Suppressor macrophage treated with lipopolysaccharide for 1 hour (primary cell): ENCODE measurements at regions not wholly inside any gene's neighbourhood (a gene's known extent, or its start where the extent isn't known, plus 50 kb on each side); places are given as distances from the start of the nearest gene placed in this dataset.
A peak's percentile ranks its signal among the peaks of the same experiment; 100 is the strongest.

Source experiments
- DNase-seq, 3 donors: peaks; one replicate each; pipeline ENCODE4 v3.0.0-alpha.2; 2020 to 2022

DNA sequence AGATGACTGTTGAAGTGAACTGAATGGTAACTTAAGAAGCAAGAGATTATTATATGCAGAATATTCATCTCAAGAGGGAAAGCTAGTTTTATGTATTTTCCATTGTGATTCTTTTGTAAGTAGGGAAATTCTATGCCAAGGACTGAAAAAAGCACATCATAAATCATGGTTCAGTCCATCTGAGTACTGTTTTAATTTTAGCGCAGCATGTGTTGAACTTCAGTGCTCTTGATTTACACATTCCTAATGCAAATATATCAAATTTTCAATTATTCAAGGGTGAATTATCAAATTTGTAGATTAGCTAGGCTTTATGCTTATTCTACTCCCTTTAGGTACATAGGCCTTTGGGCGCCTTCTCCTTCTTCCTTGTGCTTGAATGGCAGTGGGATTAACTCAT lies 50.3 kb upstream of the TCF12 start:
- DNase-seq: no peak

DNA sequence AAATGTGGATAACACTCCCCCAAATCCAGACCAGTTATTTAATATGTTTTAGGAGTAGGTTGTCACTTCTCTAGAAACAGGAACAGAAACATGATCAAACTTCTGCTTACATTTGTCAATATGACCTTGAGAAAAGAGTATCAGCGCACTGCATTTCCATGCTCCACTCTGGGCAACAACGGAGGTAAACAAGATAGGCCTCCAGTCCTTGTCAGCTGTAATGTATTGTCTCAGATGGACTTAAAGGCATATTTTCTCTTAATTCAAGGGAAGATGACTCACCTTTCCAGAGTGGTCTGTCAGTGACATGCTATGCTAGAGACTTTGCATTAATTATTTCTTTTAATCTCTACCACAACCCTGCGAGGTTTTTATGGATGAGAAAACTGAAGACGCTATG lies 51.6 kb upstream of the TCF12 start:
- DNase-seq: peak in 1 of 3 donors; percentile 24

DNA sequence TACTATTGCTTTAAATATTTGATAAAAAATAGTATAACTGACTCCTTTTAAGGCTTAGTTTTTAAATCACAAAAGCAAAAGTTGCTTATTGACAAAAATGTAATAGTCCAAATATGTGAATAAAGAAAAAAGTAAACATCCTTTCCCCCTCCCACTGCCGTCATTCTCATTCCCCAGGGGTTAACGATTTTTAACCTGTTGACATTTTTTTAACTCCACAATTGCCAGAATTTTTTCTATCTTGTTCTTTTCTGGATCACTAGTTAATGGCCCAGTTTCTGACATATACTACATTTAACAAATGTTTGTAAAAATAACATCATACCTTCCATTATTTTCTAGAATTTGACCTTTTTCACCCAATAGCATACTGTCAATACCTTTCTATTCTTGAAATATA lies 60.6 kb upstream of the TCF12 start:
- no peak for DNase-seq

DNA sequence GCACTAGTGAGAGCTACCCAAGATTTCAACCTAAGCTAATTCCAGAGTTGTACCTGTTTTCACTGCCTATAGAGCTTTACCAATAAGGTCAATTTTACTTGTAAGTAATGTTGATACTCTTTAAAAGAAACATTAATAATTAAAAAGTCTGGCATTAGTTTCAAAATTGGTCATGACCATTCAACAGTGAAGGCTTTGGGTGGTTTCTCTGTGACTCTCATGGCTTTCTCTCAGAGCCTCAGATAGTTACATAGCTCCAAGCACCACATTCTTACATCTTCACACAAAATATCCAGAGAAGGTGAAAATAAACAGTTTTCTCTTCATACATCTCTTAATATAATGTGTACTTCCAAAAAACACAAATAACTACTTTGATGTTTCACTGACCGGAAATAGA lies 61.5 kb upstream of the TCF12 start:
- DNase-seq: no peak

DNA sequence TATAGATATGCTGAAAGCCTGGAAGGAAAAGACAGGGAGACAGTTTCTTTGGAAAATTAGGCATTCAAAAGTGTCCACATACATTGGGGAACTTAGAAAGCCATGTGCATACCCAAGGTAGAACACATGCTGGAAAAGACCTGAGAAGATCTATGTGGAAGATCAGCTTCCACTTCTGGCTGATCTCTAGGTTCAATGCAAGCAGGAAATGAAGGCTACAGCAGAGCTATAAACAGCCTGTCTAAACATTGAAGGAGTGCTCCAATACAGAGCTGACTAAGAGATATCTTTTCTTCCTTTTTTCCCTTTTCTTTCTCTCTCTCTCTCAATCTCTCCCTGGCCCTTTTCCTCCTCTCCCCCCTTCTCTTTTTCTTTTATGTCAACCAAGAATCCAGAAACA lies 73.6 kb upstream of the TCF12 start:
- DNase-seq: no peak

DNA sequence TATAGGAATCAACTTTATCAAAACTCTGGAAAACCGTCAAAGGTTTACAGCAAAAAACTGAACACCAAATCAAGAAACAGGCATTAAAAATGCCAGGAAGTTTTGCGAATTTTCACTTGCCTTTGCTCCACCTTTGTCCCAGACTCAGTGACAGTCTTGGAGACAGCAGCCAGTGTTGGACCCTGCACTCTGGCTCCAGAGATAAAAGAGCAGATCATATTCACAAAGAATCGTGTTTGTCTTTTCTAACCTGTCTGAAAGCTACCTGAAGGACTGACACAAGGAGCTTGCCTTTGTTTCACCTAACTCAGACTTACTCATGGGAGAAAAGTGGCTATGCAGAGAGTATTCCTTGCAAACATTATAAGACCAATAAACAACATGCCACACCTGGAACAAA lies 74.0 kb upstream of the TCF12 start:
- no peak for DNase-seq

DNA sequence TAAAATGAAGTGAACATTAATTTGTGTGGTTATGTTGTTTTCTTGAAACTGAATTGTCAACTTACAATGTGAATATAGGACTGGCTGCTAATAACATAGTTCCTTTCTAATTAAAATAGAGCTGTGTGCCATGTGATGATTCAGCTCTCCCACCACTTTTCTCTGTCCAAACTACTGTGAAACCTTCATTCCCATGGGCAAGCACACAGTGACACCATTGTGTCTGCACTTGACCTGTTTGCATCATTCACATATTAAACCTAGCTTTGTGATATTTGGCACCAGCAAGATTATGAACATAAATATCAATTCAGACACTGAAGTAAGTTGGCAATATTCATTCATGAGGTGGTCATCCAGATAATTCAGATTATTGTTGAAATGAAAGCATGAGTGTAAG lies 78.8 kb upstream of the TCF12 start:
- DNase-seq: no peak

DNA sequence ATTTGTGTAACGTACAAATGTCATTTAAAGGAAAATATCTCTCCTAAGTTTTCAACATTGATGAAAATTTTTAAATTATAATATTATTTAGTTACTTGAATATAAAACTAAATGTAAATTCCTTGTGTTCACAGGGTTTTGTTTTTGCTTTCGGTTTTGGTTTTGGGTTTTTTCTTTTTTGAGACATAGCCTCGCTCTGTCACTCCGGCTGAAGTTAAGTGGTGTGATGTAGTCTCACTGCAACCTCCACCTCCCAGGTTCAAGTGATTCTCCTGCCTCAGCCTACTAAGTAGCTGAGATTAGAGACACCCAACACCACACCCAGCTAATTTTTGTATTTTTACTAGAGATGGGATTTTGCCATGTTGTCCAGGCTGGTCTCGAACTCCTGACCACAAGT lies 79.3 kb upstream of the TCF12 start:
- no peak for DNase-seq

DNA sequence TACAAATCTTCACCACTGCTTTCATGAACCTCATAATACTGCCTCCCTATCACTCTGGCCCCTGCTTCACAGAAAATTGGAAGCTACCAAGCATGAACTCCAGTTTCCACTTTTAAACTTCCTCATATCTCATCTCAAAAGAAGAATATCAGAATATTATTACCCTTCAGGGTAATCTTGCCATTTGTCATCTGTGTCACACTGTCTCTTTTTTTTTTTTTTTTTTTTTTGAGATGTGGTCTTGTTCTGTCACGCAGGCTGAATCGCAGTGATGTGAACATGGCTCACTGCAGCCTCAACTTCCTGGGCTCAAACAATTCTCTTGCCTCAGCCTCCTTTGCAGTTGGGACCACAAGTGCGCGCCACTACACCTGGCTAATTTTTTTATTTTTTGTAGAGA lies 80.4 kb upstream of the TCF12 start:
- no peak for DNase-seq

DNA sequence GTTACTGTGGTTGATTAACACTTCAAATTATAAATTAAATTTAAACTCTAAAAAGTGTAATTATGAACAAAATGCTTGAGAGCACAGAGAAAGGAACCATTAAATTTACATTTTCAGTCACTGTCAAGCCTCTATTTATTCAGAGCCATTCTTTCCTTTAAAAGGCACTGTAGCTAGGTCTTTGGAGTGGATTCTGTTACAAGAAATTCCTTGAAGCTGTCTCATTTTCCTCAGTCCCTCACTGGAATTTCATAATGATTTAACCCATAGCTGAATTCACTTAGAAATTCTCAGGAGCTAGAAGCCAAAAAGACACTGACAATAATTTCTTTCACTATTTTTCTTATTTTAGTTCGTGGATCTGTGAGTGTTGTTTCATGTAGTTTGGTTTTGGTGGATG lies 81.2 kb upstream of the TCF12 start:
- DNase-seq: no peak

DNA sequence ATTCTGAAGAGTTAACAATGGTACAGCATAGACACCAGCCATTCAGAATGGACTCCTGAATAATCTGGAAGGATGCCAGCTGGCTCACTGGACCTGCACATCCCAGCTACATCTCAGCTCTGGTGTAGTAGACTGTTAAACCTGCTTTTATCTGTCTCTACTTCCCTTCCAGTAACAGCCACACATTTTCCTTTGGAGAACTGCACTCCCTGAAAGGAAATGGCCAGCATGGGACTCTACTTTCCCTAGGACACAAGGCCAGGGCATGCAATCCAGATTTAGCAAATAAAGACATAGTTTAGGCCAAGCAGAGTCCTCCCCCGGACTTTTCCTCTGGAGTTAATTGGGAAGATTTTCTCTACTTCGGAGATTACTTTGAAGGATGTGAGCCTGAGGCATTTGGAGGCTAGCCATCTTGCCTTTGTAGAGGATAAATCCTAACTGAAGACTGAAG lies 82.7 kb upstream of the TCF12 start:
- no peak for DNase-seq

DNA sequence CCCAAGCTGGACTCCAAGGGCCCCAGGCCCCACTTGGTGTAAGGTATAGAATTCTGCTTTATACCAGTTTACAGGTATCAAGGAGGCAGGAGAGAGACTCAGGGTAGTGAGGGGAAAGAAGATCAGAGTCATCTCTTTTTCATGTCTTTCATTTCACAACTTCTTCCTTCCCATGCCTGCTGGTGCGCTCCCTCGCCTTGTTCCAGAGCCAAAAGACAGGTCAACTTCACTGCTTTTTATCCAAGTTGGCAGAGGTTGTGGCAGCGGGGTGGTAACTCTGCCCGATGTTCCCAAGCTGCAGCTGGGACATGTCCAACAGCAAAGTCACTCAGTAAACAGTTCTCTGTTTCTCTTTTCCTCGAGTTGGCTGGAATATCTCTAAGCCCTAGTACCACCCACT lies 86.3 kb upstream of the TCF12 start:
- no peak for DNase-seq

DNA sequence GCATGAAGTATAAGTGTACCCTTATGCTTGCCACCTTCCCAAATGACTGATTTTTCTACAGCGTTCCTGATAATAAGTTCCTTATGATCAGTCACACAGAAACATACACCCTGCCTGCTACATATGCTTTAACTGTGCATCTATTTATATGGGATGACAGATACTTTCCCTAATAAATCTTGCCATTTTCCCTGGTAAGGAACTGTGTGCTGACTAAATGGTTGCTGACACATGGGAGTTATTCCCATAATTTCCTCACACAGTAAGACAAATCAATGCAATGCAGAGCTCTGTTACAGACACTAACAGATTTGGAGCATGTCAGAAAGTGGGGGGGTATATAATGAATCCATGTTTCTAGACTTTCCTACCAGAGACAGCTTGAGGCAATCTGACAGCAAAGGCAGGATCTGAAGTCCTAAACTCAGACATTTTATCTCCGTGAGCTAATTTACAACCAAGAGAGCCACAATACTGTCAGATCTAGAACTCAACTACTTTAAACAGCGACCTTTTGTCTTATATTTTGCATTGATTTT lies 86.9 kb upstream of the TCF12 start:
- DNase-seq: peak in 2 of 3 donors; percentile 8 to 39

DNA sequence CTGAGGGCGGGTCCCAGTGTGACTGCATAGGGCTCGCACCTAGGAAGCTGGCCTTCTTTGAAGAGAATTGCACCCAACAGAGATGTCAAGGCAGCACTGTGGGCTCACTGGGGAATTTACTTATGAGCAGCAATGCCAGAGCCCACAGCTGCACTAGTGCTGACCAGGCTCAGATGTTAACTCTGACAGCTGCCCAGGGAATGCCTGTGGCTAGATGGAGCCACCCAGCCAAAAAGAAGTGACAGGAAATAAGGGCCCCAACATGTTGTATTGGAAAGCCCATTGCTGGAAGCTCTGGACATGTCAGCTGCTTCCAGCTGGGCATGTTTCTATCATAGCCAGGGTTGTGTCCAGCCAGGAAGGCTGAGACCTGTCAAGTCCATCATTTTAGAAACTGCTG lies 90.9 kb upstream of the ZNF280D start:
- DNase-seq: no peak

DNA sequence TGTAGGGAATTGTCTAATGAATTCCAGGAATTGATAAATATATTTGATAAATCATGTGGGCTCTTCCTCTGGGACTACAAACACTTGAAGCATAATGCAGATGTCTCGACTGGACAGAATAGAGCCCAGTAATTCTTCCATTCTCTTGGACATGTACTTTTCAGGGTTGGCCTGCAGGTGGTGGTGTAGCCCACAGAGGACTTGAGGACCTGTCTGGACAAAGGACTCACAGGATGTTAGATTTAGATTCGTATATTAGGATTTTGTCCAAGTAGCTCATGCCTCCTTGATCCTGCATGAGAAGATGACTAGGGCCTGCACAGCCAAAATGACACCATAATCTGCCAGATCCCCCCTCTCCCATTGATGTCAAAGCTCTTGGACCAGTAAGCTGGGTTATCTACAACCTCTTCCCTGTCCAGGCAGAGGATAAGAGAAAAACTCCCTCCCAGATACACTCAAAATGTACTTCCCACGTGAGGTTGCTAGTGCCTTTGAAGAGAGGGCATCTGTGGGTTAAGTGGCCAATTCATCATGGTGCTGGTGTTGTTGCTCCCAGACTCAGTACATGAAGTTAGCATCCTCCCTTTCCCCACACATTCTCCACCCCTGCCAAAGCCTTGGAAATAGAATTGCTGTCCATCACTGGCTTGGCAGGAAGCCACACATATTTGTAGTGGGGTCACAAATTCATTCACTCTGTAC lies 88.6 kb upstream of the ZNF280D start:
- DNase-seq: peak; percentile 54 to 65 (median 64)

DNA sequence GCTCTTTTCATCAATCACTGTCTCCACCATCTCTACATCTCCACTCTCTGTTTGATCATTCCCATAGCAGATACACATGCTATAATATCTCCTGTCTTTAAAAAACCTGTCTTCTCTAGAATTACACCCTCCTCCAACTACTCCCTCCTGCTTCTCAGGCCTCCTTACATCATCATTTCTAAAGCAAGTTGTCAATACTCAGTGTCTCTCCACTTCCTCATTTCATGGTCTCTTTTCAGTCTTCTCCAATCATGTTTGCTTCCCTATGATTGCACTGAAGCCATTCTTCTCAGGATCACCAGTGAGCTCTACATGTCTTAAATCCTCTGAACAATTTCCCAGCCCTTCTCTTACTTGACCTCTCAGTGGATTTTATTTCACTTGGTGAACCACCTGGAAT lies 87.0 kb upstream of the ZNF280D start:
- peak; percentile 49 to 63 (median 52) for DNase-seq

DNA sequence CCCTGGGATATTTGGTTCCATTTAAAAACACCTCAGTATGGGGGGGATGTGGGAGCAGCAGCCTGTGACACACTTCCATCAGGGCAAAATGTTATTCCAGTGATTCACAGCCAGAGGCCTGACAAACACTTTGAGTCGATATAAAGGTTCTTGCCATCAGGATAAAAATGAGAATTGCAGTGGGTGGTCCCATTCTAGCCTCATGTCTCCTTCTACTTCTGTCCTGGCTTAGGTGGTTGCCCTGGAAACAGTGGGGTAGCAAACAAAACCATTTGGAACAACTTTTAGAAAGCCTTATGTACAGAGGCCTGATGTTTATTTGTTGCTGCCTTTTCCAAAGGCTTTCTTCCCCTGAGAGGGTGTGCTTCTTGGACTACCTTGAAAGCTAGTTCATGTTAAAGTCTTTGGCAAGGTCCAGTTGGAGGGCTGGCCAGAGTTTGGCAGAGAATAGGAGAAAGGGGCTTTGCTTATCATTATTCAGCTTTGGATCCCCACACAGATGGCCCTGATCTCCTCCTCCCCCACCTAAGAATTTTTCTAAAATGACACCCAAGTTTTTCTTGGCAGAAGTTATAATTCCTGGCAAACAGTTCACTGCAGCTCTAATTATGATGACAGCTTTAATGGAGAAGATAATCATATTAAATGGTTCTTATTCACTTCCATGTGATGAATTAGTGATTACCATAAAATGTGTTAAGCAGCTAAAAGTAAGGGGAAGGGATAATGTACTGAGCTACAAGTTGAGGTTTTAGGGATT lies 84.2 kb upstream of the ZNF280D start:
- no peak for DNase-seq

DNA sequence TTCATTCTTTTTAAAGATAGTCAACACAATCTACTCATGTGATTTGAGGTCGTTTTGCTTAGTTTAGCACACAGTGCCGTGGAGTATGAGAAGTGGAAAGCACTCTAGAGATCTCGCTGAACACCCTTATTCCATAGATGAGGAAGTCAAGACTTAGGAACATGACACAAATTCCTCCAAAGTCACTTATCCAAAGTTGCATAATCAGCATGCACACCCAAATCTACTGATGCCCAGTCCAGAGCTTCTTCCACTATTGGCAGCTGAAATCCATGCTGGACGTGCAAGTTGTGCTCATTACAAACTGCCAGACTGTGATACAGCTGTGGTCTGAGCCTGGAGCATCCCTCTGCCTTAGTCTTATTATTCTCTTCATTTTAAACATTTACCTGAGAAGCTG lies 83.5 kb upstream of the ZNF280D start:
- DNase-seq: peak; percentile 5 to 34 (median 28)

DNA sequence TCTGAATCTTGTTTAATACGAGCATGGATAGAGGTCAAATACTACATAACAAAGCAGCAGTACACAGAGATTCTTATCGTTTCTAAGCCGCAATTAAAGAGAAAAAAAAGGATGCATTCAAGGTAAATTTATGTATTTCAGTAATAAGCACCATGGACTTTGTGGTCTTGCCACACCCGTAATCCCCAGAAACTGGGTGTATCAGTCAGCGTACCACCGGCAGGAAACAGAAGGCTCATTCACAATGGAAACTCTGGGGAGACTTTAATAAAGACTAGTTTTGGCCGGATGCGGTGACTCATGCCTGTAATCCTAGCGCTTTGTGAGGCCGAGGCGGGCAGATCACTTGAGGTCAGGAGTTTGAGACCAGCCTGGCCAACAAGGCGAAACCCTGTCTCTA lies 81.9 kb upstream of the ZNF280D start:
- DNase-seq: no peak

DNA sequence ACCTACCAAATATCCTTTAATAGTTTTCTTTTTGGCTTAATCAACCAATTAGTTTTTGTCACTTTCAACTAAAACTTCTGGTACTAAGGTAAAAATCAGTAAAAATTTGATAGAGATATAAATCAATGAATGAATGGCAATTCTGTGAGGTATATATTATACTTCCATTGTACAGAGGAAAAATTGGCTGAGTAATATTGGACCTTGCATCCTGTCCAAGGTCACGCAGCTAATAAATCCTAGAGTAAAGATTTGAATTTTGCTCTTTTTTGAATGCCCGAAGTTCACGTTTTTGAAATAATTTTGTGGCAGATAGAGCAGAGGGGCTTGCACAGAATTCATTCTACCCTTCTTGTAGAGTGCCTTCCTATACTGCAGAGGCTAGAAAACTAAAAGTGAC lies 81.1 kb upstream of the ZNF280D start:
- no peak for DNase-seq

DNA sequence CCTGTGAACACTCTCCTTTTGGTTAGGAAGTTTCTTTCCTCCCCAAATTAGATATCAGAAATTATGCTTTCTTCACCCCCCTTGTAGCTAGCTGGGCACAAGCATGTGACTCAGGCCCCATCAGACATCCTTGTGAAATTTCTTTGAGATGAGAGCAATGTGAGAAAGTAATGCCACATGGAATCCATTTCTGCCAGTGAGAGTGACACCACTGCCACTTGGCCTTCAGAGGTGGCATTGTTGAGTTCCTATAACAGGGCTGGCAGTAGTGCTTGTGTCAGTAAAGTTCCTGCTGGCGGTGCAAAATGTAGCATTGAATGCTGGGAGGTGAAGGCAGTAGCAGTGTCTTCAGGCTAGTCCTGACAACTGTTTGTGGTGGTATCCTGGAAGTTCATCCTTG lies 80.7 kb upstream of the ZNF280D start:
- peak; percentile 14 to 54 (median 32) for DNase-seq

DNA sequence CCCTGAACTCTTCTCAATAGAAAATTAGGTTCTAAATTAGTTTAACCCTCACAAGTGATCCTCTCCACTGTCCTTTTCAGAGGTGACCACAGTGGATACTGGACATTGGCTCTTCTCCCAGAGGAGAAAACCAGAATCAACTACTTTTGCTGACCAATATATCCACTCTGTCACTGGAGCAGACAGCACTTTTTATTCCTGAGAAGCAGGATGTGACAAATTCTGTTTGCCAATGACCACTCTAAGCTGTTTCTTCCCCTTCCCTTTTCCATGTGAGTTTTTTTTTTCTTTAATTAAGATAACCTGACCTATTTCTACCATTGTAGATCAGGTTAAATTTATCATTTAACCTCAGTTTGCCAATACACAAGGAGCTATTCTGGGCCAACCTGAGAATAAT lies 79.7 kb upstream of the ZNF280D start:
- DNase-seq: peak; percentile 22 to 60 (median 50)

DNA sequence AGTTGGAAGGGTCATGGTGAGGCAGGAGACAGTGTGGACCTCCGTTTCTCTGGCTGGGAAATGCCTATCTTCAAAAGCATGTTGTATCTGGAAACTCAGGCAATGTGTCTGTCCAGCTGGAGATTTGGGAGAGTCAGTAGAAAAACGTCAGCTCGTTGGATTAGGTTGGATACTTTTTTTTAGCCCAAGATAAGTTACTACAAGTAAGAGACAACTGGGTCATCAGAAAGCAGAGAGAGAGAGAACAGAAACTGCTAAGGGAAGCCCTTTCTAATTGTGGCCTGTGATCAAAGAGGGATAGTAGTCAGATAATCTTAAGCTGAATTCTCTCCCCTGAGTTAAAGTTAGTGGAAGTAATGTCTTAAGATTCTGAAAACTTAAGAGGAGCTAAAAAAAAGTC lies 78.9 kb upstream of the ZNF280D start:
- no peak for DNase-seq

DNA sequence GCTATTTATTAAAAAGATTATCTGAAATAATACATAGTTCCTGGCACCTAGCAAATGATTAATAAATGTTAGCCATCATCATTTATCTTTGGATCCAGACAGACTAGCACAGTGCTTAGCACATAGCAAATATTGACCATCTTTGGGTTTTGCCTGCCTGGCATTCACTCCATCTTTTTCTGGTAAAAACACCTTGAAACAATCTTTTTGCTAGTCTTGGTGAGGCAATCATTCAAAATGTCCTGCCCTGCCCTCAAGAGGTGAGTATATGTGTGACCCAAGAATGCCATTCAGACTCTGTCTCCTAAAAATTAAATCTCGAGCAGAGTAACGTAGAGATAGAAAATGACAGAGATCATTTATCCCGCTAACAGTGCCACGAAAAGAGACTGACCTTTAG lies 78.3 kb upstream of the ZNF280D start:
- no peak for DNase-seq
